ENCODE measurements at regions not wholly inside any gene's neighbourhood (a gene's known extent, or its start where the extent isn't known, plus 50 kb on each side); places are given as distances from the start of the nearest gene placed in this dataset.

- no peaks in the 10 kb centered on the region for H3K4me1 ChIP-seq (ENCODE audit: insufficient read depth)
- no peaks in the 10 kb centered on the region for H3K79me2 ChIP-seq
- no peak overlapping the region for H2AFZ ChIP-seq
- no peak overlapping the region for H3K27ac ChIP-seq
- H3K9me2 ChIP-seq (replicated peaks; ENCODE audit: insufficient read depth) = no peaks in the 10 kb centered on the region
- no peaks in the 10 kb centered on the region for H3K27me3 ChIP-seq
- DNase-seq (ENCODE audit: low spot score) = no peak
- H3K4me2 ChIP-seq = no peak overlapping the region
- TF ChIP-seq CTCF (IDR thresholded peaks at IDR 0.05; ENCODE audit: poor library complexity) (no peak), EZH2phosphoT487 (IDR thresholded peaks at IDR 0.05; ENCODE audit: low read depth, severe bottlenecking, unreplicated experiment) (no peak), EZH2 (IDR thresholded peaks at IDR 0.05; ENCODE audit: borderline replicate concordance) (no peak)
- H3K36me3 ChIP-seq (replicated peaks; ENCODE audit: insufficient read depth, low read depth) = no peaks in the 10 kb centered on the region
- H3K9me3 ChIP-seq (ENCODE audit: low read depth) = no peaks in the 10 kb centered on the region
- no peak overlapping the region for H3K4me3 ChIP-seq
- H4K20me1 ChIP-seq (ENCODE audit: insufficient read depth, poor library complexity, severe bottlenecking) = no peaks in the 10 kb centered on the region
- WGBS (ENCODE audit: low lambda C conversion rate, missing lambda C conversion rate) = 90% methylated on average over 4 of the region's 4 CpGs
Observed at GRCh38 chr18:67276638-67277037, 239.9 kb downstream of the DSEL start.

- Histone ChIP-seq H3K79me2 (no peaks in the 10 kb centered on the region), H3K4me1 (ENCODE audit: insufficient read depth) (no peaks in the 10 kb centered on the region), H3K27me3 (no peaks in the 10 kb centered on the region), H3K9me2 (replicated peaks; ENCODE audit: insufficient read depth) (no peaks in the 10 kb centered on the region), H4K20me1 (ENCODE audit: insufficient read depth, poor library complexity, severe bottlenecking) (no peaks in the 10 kb centered on the region), H2AFZ (no peak overlapping the region), H3K4me3 (no peak overlapping the region), H3K36me3 (replicated peaks; ENCODE audit: insufficient read depth, low read depth) (no peaks in the 10 kb centered on the region), H3K9me3 (ENCODE audit: low read depth) (no peaks in the 10 kb centered on the region), H3K27ac (no peak overlapping the region), H3K4me2 (no peak overlapping the region)
- no peak for TF ChIP-seq EZH2phosphoT487 (IDR thresholded peaks at IDR 0.05; ENCODE audit: low read depth, severe bottlenecking, unreplicated experiment)
- no peak for TF ChIP-seq EZH2 (IDR thresholded peaks at IDR 0.05; ENCODE audit: borderline replicate concordance)
- TF ChIP-seq CTCF (IDR thresholded peaks at IDR 0.05; ENCODE audit: poor library complexity) = no peak
- no peak for DNase-seq (ENCODE audit: low spot score)
- WGBS (ENCODE audit: low lambda C conversion rate, missing lambda C conversion rate) = 93% methylated on average over 5 of the region's 5 CpGs
Observed at GRCh38 chr18:67273288-67273687, 243.2 kb downstream of the DSEL start.

- Histone ChIP-seq H3K79me2 (no peaks in the 10 kb centered on the region), H3K4me1 (ENCODE audit: insufficient read depth) (no peaks in the 10 kb centered on the region), H3K9me2 (replicated peaks; ENCODE audit: insufficient read depth) (no peaks in the 10 kb centered on the region), H3K27ac (no peak overlapping the region), H3K27me3 (no peaks in the 10 kb centered on the region), H3K9me3 (ENCODE audit: low read depth) (no peaks in the 10 kb centered on the region), H3K4me2 (no peak overlapping the region), H4K20me1 (ENCODE audit: insufficient read depth, poor library complexity, severe bottlenecking) (no peaks in the 10 kb centered on the region), H3K4me3 (no peak overlapping the region), H2AFZ (no peak overlapping the region), H3K36me3 (replicated peaks; ENCODE audit: insufficient read depth, low read depth) (no peaks in the 10 kb centered on the region)
- 94% methylated on average over 2 of the region's 2 CpGs for WGBS (ENCODE audit: low lambda C conversion rate, missing lambda C conversion rate)
- DNase-seq (ENCODE audit: low spot score) = no peak
- no peak for TF ChIP-seq CTCF (IDR thresholded peaks at IDR 0.05; ENCODE audit: poor library complexity)
- TF ChIP-seq EZH2 (IDR thresholded peaks at IDR 0.05; ENCODE audit: borderline replicate concordance) = no peak
- no peak for TF ChIP-seq EZH2phosphoT487 (IDR thresholded peaks at IDR 0.05; ENCODE audit: low read depth, severe bottlenecking, unreplicated experiment)
Observed at GRCh38 chr18:67269206-67269605, 247.3 kb downstream of the DSEL start.

GRCh38 chr18:67268530-67268929 lies 248.0 kb downstream of the DSEL start:
- Histone ChIP-seq H3K36me3 (replicated peaks; ENCODE audit: insufficient read depth, low read depth) (no peaks in the 10 kb centered on the region), H4K20me1 (ENCODE audit: insufficient read depth, poor library complexity, severe bottlenecking) (no peaks in the 10 kb centered on the region), H3K4me2 (no peak overlapping the region), H3K27ac (no peak overlapping the region), H3K9me3 (ENCODE audit: low read depth) (no peaks in the 10 kb centered on the region), H3K27me3 (no peaks in the 10 kb centered on the region), H3K9me2 (replicated peaks; ENCODE audit: insufficient read depth) (no peaks in the 10 kb centered on the region), H3K4me1 (ENCODE audit: insufficient read depth) (no peaks in the 10 kb centered on the region), H3K79me2 (no peaks in the 10 kb centered on the region), H3K4me3 (no peak overlapping the region), H2AFZ (no peak overlapping the region)
- no peak for DNase-seq (ENCODE audit: low spot score)
- 90% methylated on average over 3 of the region's 3 CpGs for WGBS (ENCODE audit: low lambda C conversion rate, missing lambda C conversion rate)
- TF ChIP-seq EZH2 (IDR thresholded peaks at IDR 0.05; ENCODE audit: borderline replicate concordance) = no peak
- no peak for TF ChIP-seq EZH2phosphoT487 (IDR thresholded peaks at IDR 0.05; ENCODE audit: low read depth, severe bottlenecking, unreplicated experiment)
- TF ChIP-seq CTCF (IDR thresholded peaks at IDR 0.05; ENCODE audit: poor library complexity) = no peak

All from hepatocyte (in vitro differentiated cells).